CD4-positive, alpha-beta T cell treated with Interleukin-17A for 1 hour (primary cell): ENCODE measurements at regions not wholly inside any gene's neighbourhood (a gene's known extent, or its start where the extent isn't known, plus 50 kb on each side); places are given as distances from the start of the nearest gene placed in this dataset.
A peak's percentile ranks its signal among the peaks of the same experiment; 100 is the strongest.

ENCODE experiments used
- DNase-seq: peaks from one replicate; pipeline ENCODE4 v3.0.0-alpha.2; 2020

DNA sequence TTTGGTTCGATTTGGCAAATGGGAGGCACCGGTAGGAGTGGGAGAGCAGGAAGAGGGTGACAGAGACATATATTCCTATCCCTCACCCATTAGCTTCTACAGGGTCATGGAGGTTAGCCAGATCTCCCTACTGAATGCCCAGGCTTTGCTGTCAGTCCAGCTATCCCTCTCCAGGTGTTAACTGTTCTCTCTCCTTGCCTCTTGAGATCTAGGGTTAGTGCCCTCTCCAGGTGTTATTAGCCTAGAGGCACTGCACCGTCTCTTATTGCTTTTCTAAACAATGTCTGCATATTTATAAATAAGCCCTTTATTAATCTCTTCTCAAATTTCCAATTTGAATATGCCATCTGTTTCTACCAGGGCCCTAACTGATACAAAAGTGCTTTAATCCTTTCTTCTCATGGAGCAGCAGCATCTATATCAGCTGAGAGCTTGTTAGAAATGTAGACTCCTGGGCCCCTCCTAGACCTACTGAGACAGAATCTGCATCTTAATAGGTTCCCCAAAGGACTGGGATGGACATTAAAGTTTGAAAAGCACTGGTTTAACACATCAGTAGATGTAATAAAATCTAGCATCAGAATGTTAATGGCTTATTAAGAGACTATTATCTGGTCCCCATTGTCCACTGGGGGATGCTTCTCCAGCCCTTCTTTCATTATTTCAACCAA lies 322.5 kb upstream of the SLC24A2 start:
- DNase-seq, result no peak

DNA sequence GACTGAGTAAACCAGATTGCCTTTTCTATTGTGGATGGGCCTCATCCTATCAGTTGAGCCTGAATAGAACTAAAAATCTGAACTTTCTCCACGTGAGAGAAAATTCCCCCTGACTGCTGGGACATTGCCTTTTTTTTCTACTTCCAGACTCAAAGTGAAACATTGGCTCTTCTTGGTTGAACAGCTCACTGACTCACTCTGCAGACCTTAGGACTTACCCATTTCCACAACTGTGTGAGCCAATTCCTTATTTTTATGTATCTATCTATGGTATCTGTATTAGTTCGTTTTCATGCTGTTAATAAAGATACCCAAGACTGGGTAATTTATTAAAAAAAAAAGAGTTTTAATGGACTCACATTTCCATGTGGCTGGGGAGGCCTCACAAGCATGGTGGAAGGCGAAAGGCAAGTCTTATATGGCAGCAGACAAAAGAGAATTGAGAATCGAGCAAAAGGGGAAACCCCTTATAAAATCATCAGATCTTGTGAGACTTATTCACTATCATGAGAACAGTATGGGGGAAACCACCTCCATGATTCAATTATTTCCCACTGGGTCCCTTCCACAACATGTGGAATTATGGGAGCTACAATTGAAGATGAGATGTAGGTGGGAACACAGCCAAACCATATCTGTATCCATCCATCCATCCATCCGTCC lies 306.7 kb upstream of the SLC24A2 start:
- no peak for DNase-seq

DNA sequence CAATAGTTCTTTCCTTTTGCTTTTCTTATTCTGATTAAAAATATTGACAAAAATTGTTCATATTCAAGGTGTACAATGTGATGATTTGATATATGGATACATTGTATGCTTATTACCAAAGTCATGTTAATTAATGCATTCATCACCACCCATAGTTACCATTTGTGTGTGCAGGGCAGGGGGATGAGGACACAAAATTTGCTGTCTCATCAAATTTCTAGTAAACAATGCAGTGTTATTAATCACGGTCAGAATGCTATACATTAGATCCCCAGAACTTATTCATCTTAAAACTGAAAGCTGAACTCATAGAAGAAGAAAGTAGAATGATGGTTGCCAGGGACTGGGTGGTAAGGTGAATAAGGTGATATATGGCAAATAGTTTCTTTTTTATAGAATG lies 303.7 kb upstream of the SLC24A2 start:
- DNase-seq, result no peak

DNA sequence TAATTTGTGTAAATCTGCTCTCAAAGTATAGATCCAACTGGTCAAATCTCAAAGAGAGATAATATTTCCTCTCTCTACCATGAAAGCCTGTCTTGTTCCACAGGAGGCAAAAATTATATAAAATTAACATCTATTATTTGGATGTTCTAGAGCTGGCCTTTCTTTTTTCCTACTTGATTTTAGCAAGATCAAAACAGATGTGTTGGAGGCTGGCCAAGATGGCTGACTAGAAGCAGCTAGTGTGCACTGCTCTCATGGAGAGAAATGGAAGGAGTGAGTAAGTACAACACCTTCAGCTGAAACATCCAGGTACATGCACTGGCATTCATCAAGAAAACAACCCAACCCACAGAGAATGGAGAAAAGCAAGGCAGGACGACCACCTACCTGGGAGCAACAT lies 298.6 kb upstream of the SLC24A2 start:
- no peak for DNase-seq

DNA sequence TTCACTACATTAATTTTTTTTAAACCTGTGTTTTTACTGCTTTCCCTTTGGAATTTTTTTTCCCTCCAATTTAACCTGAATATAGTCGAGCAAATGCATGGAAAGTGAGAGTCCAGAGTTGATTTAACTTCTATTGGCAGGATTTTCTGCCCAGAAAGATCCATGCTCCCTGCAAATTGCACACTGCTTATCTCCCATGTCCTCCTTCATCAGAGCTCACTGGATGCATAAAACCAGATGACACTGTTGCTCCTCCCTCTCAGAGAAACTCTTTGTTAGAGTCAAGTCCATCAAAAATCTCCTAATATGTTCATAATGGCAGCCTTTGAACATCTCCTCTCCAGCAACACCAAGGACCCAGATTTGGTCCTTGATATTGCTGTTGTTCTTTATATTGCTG lies 297.0 kb upstream of the SLC24A2 start:
- no peak for DNase-seq

DNA sequence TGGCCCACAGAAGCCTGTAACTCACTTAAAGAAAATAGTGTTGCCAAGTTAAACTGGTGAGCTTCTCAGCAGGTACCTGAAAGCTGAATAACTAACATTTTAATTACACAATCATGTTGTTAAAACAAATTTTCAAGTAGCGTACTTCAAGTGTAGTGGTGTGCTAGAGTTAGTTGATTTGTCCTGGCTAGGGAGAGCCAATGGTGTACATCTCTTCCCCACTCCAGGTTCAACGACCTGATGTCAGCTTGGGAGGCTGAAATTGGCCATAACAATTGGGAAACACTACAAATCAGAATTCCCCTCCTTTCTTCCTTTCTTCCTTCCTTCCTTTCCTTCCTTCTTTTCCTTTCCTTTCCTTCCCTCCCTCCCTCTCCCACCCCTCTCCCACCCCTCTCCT lies 295.3 kb upstream of the SLC24A2 start:
- no peak for DNase-seq

DNA sequence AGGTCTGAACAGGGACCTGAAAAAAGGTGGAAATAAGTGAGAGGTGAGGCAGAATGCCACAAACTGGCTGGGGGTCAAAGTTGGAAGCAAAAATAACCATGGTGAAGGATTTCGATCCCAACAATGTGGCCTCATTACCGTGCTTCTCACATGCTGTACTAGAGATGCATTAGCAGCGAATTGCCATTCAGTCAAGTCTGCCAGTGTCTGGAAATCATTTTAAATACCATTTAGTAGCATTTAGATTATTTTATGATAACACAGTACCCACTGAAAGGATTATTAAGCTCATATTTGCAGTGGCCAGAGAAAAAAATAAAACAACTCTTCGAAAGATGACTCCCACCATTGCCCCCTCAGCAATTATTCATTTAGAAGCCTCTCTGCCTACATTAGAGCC lies 294.6 kb upstream of the SLC24A2 start:
- DNase-seq, result no peak

DNA sequence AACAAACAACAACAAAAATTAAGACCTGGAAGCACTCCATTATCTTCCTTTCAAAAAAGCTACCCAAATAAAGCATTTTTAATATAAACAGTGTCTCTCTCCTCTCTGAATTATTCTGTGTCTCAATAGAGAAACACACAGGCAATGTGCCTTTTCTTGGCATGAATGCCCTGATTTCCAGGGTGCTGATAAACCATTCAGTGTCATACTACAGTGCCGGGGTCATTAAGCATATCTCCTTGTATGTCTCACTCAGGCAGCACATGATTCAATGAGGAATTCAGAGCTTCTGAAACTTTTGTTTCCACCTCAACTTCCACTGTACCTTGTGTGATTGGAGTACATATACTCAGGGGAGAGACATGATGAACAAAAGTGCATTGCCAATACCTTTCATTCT lies 294.0 kb upstream of the SLC24A2 start:
- DNase-seq, result no peak

DNA sequence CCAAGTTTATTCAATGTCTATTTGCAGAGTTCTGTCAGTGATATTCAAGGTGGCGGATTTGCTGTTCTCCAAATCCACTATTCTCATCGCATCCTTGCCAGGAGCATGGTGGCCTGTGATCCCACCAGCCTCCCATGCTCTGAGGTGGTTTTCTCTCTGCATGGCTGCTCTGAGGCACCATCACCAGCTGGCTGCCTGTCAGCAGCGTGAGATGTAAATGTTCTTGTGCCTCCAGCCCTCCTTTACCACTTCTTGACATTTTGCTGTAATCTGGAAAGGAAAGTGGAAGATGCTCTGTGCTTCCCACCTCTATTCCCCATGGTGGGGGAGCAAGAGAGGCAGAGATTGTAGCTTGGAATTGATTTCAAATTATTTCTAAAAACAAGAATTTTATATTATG lies 293.6 kb upstream of the SLC24A2 start:
- DNase-seq, result no peak

DNA sequence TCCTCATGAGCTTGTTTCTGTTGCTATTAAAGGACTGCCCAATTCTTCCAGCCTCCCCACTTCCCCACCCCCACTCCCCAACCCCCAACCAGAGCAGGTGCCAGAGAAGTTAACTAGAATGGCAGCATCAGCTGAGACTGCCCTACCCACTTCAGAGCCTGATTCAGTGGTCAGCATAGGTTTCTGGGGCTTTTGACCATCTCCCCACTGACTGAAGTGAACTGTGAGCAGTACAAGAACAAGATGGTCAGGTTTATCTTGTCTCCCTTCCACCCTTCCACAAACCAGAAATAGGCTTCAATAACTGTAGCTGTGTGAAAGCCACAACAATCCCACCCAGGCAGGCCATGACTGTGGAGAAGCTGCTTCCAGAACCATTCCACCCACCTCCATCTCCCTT lies 289.4 kb upstream of the SLC24A2 start:
- no peak for DNase-seq

DNA sequence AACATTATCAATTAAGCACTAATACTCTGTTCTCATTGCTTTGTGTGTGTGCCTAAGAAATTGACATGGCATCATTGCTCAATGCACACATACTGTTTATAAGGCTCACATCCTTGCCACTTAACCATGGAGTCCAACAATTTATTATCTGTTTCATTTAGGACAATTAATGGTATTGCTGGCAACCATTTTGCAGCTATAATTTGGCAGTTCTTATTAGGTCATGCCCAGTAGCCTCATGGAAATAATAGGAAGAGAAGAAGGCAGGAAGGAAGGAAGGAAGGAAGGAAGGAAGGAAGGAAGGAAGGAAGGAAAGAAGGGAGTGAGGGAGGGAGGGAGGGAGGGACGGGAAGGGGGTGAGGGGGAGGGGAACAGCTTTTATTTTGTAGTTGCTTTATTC lies 285.5 kb upstream of the SLC24A2 start:
- no peak for DNase-seq

DNA sequence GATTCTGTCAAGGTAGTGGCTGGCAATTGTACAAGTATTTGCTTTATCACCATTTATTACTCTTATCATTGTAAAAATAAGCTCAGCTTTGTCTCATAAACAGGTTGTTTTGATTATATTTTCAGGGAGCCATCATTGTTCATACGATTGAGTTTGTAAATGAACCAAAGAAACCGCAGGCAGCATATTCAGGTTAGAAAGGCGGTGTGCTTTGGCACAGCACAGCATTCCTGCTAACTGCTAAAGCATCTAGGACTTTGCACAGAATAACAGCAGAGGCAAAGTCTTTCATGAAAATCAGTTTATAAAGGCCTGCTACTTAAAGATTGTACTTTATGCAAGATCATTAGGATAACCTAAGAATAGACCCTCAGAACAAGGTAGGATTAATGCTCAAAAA lies 281.5 kb upstream of the SLC24A2 start:
- no peak for DNase-seq

DNA sequence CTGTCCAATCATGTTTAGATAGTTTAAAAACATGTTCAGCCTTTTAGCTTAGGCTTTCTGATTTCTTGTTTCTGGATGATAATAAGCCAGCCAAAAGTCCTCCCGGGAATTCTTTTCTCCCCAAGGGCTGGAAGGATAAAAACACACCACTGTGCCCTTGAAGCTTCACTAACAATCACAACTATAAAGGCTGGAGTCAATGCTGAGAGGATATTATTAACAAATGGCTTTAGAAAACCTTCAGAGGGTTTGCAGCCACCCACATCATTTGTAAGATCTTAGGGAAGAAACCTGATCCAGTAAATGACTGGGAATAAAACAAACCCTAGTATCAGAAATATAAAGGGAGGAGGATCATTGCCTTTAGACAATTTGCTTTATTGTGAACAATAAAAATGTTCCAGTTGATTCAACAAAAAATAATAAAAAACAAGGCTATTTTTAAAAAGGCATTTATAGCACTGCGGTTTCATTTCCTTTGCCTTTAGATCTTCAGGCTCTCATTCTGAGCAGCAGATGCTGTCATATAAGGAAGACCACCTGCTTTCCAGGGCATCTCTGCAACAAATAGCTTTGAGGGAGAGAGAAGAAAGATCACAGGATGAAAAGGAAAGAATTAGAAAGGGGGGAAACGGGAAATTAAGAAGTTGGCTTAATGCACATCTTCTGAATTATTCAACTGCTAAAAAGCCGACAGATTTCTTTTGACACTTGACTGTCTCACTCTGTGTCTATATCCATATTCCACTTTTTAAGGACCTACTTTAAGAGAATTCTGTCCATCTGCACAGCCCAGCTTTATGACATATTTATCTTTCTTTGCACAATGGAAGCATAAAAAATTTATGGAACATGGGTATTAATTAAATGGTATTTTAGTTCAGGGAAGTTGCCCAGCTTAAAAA lies 277.2 kb upstream of the SLC24A2 start:
- no peak for DNase-seq

DNA sequence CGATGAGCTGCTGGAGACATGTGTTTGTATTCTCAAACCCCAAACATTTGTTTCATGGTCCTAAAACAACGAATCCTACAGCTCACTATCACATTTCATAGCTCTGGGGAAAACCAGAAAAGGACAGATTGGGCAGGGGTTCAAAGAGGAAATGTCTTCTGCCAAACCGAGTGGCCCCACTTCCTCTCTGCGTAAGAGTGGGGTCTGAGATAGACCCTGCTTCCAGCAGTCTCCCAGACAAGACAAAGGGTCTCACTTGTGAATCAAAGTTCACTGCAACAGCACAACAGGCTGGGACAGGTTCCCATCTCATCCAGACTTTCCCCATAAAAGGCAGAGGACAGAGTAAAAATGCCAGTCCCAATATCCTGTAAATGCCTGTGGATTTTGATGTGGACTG lies 276.2 kb upstream of the SLC24A2 start:
- DNase-seq, result no peak

DNA sequence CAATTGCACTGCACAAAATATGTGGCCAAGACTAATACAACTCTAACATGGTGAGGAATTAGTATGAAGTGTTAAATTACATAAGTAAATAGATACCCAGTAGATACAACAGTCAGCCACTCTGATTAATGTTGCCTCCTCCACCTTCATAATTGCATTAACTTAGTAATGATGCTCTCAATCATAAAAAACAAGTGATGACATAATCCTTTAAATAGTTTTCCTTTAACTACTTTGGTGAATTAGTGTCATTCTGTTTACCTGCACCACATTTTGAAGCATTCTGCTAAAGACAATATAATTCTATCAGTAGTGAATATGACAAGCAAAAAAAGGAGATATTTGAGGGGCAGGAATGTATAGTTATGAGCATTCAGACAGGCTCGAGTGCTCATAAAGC lies 265.9 kb upstream of the SLC24A2 start:
- DNase-seq, result no peak

DNA sequence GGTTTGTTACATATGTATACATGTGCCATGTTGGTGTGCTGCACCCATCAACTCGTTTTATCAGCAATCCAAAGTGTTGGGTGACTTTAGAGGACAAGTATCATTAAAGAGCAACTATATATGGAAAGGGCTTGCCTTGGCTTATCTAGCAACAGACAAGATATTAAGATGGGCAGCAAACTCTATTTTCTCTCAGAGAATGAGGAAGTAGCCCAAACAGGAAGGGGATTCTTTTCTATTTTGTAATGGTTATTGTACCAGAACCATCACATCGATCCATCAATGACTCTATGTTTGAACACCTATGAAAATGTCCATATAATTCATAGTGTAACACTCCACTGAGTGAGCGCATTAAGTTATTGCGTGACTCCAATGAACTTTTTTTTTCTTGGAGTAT lies 260.1 kb upstream of the SLC24A2 start:
- DNase-seq, result no peak

DNA sequence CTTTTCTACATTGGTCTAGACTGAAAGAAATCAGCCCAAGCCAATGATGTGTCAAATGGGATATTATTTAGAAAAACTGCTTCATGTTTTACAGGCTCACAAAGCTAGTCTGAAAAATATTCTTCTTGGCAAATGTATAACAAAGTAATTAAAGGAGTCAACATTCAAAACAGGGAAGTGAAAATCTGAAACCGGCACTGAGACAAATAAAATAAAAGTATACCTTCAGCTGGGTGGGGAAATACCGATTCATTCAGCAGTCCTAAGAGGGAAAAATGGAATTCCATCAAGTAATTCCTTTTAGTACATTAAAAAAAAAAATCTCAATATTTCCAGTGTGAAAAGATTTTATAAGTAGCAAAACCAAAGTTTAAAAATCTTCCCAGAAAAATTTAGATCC lies 259.6 kb upstream of the SLC24A2 start:
- no peak for DNase-seq

DNA sequence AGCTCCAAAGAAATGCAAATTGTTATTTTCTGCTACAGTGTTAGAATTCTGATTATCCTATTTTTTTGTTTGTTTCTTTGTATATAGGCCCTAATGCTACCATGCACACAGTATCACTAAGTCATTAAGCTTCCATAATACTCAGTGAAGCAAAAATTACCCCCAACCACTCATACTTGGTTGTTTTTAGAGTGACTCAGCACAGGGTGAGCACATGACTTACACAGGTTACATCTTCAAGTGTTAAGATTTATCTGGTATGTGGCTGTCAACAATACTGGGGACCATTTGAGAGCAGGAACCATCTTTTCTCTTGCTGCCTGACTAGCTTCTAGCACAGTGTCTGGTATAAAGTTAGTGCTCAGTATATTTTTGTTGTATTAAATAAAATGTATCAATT lies 255.8 kb upstream of the SLC24A2 start:
- no peak for DNase-seq

DNA sequence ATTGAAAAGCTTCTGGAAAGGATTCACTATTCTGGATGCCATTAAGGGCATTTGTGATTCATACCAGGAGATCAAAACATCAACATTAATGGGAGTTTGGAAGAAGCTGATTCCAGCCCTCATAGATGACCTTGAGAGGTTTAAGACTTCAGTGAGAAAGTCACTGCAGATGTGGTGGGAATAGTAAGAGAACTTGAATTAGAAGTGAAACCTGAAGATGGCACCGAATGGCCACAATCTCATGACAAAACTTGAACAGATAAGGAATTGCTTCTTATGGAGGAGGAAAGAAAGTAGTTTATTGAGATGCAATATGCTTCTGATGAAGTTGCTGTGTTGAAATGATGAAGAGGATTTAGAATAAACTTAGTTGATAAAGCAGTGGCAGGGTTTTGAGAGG lies 254.6 kb upstream of the SLC24A2 start:
- DNase-seq, result peak; percentile 24

DNA sequence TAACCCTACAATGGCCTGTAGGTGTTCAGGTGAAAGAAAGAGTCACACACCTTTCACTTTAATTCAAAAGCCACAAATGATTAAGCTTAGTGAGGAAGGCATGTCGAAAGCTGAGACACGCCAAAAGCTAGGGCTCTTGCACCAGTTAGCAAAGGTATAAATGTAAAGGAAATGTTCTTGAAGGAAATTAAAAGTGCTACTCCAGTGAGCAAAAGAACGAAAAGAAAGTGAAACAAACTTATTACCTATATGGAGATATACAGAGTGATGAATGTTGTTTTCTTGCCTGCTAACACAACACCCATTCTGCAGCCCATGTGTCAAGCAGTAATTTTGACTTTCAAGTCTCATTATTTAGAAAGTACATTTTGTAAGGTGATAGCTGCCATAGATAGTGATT lies 254.2 kb upstream of the SLC24A2 start:
- peak; percentile 34 for DNase-seq

DNA sequence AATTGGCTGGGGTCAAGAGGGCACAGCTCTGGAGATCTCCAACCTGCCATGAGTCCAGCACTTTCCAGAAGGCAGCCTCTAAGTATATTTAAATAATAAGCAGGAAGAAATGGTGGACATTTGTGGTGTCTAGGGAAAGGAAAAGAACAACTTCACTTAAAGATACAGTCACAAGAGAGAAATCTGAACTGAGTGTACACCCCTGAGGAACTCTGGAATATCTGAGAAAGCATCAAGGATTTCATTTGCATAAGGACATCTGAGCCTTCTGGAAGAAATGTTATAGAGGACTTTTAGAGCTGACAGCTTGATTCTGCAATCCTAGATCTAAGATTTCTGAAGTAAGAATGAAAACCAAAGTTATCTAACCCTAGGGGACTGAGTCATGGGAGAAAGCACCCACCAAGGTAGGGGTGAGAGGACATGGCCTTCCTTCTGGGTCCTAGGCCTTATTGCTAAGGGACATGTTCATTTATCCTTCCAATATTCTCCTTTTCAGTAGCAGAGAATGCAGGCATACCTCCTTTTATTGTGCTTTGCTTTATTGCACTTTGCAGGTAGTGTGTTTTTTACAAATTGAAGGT lies 253.4 kb upstream of the SLC24A2 start:
- DNase-seq, result no peak

DNA sequence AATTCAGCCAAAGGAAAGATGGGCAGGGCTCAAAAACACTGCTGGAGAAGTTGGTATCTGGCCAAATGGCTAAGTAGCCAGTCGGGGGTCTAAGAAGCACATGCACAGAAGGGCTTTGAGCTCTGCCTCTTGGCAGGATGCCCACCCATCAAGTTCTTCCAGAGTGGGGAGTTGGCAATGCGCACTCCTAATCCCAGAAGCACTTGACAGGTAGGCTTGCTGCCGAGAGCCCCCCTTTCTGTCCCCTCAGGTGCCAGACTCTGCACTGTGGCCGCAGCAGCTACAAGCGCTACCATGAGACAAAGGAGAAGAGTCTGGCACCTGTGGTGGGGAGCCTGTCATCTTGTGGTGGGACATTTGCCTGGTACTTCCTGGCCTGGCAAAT lies 252.9 kb upstream of the SLC24A2 start:
- DNase-seq, result peak; percentile 34

DNA sequence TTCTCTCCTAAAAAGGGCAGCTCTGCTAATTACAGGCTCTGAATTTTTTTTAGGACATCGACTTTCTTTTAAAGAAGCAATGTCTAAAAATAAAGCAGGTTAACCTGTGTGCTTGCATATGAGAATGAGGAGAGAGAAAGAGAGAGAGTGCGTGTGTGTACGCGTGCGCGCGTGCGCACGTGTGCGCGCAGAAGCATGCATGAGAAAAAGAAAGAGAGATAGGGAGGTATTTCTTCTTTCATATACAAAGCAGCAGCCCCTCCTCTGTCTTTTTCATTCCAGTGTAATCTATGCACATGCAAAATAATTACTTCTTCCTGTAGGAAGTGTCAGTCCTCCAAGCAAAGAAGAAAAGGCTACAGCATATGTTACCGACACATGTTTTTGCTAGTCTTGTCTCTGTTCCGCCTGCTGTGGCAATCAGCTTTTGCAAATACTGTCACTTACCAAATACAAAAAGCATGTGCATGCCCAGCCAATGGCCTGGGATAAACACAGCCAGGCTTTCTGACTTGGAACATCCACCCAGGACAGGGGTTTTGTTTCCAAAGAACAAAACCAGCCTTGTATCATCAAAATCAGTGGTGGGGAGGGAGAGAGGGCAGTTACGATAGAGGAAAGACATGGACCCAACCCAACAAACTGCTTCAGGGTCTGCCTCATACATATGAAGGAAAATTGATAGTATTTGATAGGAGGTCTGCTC lies 252.3 kb upstream of the SLC24A2 start:
- no peak for DNase-seq
